HEK293T (cell line): ENCODE measurements at regions not wholly inside any gene's neighbourhood (a gene's known extent, or its start where the extent isn't known, plus 50 kb on each side); places are given as distances from the start of the nearest gene placed in this dataset.

Experiments used
- CTCF ChIA-PET: fragments of 350-600 bp; formaldehyde crosslinking; extraction: SDS; loops from one replicate; lab custom pipeline; 2021; ENCODE audit warnings: antibody characterized with exemption, inconsistent platforms; lab: Yijun Ruan, JAX
- POLR2A ChIA-PET: fragments of 350-600 bp; formaldehyde crosslinking; extraction: SDS; loops from one replicate; lab custom pipeline; 2020; ENCODE audit warnings: antibody characterized with exemption, inconsistent platforms; lab: Yijun Ruan, JAX
- DNase-seq: peaks from one replicate; pipeline ENCODE4 v3.0.0; 2012; ENCODE audit warnings: mixed read lengths; ENCODE audit errors: extremely low spot score
- ARNT ChIP-seq: fragments of 450-650 bp; IDR thresholded peaks from 2 replicates; pipeline ENCODE4 v1.6.1; 2017; ENCODE audit warnings: mild to moderate bottlenecking
- BHLHE40 ChIP-seq: fragments of 450-650 bp; IDR thresholded peaks from 2 replicates; pipeline ENCODE4 v1.6.1; 2016; ENCODE audit warnings: mild to moderate bottlenecking, moderate library complexity, borderline replicate concordance
- CTBP1 ChIP-seq: fragments of 450-650 bp; IDR thresholded peaks from 2 replicates; pipeline ENCODE4 v1.6.1; 2016; ENCODE audit warnings: borderline replicate concordance
- ELF4 ChIP-seq: fragments of 450-650 bp; IDR thresholded peaks from 2 replicates; pipeline ENCODE4 v1.6.1; 2017; ENCODE audit warnings: antibody characterized with exemption
- FOXA1 ChIP-seq: fragments of 450-650 bp; IDR thresholded peaks from 2 replicates; pipeline ENCODE4 v1.6.1; 2016; ENCODE audit warnings: mild to moderate bottlenecking
- FOXK2 ChIP-seq: fragments of 450-650 bp; IDR thresholded peaks from 2 replicates; pipeline ENCODE4 v1.6.1; 2016; ENCODE audit warnings: mild to moderate bottlenecking
- FOXM1 ChIP-seq: fragments of 450-650 bp; IDR thresholded peaks from 2 replicates; pipeline ENCODE4 v1.6.1; 2017; ENCODE audit warnings: mild to moderate bottlenecking, borderline replicate concordance
- HDGF ChIP-seq: fragments of 450-650 bp; IDR thresholded peaks from 2 replicates; pipeline ENCODE4 v1.6.1; 2017; ENCODE audit warnings: antibody characterized with exemption, borderline replicate concordance
- L3MBTL2 ChIP-seq: fragments of 450-650 bp; conservative IDR thresholded peaks from 2 replicates; pipeline ENCODE4 v1.6.1; 2016; ENCODE audit warnings: mild to moderate bottlenecking
- LEF1 ChIP-seq: fragments of 450-650 bp; IDR thresholded peaks from 2 replicates; pipeline ENCODE4 v1.6.1; 2017; ENCODE audit warnings: mild to moderate bottlenecking, borderline replicate concordance
- NFRKB ChIP-seq: fragments of 450-650 bp; IDR thresholded peaks from 2 replicates; pipeline ENCODE4 v1.6.1; 2016; ENCODE audit warnings: mild to moderate bottlenecking, moderate library complexity
- SP1 ChIP-seq: fragments of 450-650 bp; IDR thresholded peaks from 2 replicates; pipeline ENCODE4 v1.6.1; 2017
- SUZ12 ChIP-seq: fragments of 450-650 bp; IDR thresholded peaks from 2 replicates; pipeline ENCODE4 v1.6.1; 2016; ENCODE audit warnings: mild to moderate bottlenecking
- TARDBP ChIP-seq: fragments of 450-650 bp; IDR thresholded peaks from 2 replicates; pipeline ENCODE4 v1.6.1; 2016
- ZNF384 ChIP-seq: fragments of 450-650 bp; IDR thresholded peaks from 2 replicates; pipeline ENCODE4 v1.6.1; 2016
- TF ChIP-seq, protein P1 (sequence below): fragments of 450-650 bp; IDR thresholded peaks from 2 replicates; pipeline ENCODE4 v1.6.1; 2016

DNA sequence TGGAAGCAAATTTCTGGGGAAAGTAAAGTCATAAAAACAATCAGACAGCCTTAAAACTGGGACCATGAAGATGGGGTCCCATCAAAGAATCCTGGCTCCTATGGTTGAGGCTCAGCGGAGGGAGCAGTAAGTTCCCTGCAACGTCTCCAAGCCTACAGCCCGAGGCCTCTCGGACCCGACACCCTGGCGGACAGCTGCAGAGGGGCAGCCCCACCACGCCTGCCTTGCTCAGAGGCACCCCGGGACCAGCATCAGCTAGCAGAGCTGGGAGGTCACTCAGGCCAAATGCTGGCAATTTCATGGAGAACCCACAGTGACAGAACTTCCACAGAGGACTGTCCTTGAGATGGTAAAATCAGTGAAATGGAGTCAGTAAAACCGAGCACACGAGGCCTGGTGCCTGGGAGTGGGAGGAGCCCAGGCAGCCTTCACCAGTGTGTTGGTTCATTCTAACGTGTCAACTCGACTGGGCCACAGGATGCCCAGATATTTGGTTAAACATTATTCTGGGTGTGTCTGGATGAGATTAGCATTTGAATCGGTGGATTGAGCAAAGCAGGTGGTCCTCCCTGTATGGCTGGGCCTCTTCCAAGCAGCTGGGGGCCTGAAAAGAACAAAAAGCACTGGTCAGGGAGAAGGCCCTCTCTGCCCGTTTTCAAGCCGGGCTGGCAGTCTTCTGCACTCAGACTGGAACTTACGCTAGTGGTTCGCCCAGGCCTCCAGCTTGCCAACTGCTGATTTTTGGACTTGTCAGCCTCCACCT is 96.2 kb upstream of the INSIG1 start:
- CTCF ChIA-PET: no interaction called here
- no peak for DNase-seq
- POLR2A ChIA-PET: no interaction called here
- TF ChIP-seq FOXA1 (no peak), SUZ12 (no peak), ELF4 (no peak), HDGF (no peak), LEF1 (no peak), SP1 (no peak), ARNT (no peak), NFRKB (no peak), CTBP1 (no peak), BHLHE40 (no peak), ZNF384 (no peak), L3MBTL2 (no peak), FOXM1 (no peak), TARDBP (no peak)
- TF ChIP-seq, protein P1, sequence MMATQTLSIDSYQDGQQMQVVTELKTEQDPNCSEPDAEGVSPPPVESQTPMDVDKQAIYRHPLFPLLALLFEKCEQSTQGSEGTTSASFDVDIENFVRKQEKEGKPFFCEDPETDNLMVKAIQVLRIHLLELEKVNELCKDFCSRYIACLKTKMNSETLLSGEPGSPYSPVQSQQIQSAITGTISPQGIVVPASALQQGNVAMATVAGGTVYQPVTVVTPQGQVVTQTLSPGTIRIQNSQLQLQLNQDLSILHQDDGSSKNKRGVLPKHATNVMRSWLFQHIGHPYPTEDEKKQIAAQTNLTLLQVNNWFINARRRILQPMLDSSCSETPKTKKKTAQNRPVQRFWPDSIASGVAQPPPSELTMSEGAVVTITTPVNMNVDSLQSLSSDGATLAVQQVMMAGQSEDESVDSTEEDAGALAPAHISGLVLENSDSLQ: no peak

DNA sequence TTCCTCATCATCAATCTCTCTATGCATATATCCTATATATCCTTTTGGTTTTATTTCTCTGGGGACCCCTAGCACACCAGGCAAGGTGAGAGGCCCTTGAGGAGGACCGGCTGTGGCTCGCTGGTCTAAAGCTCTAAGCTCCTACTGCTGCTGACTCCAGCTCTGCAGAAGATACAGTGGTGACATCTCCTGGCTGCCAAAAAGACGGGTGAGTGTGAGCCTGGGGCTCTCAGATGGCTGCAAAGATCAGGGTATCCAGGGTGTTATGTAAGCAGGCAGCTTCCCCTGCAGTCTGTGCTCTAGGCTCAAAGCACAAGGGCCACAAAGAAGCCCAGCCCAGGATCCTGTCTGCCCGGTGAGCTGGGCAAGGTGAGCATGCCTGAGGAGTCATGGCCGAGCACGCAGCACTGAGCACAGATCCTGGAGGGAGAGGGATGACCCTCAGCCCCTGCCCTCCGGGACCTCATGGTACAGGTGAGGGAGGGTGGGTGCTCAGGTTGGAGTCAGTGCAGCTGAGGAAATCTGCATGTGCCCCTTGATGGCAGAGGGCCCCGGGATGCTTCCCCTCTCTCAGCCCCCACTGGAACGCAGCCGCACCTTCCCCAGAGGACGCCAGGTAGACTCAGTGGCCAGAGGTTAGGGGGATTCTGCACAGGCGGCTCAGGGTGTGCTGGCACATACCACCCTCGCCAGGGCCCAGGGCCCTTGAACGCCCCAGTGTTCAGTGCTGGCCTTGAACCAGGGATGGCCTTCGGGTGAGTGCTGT is 95.4 kb upstream of the INSIG1 start:
- TF ChIP-seq ZNF384: no peak
- TF ChIP-seq SUZ12: no peak
- POLR2A ChIA-PET: no interaction called here
- DNase-seq: no peak
- CTCF ChIA-PET: no interaction called here

DNA sequence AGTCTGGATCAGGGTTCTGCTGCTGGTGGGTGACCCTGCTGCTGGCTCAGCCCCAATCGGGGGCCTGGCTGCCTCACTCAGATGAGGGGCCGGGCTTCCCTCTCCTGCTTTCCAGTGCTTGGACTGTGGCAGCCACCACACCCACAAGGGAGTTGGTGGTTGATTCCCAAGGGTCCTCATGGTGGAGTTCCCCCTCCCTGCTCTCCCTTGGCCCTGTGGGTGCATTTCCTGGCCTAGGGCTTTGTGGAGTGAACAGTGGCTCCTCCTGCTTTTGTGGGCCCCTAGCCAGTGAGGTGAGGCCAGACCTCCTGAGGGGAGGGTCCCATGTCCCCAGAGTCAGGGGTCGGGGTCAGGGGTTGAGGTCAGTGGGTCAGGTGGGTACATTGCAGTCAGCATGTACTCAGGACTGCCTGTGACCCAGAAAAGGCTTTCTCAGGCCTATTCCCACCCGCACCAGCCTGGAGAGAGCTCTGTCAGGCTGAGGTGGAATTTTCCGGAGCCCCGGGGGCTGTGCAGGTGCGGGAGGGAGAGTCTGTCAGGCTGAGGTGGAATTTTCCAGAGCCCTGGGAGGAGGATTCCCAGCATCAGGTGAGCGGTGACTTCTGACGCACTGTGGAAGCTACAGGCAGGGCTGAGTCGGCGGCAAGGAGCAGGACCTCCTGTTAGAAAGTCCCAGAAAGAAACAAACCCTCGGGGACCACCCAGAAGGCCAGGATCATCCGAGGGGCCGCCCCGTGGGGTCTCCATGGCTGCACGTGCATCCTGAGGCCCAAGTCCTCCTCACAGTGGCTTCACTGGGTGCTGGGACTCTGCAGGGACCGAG is 94.4 kb upstream of the INSIG1 start:
- POLR2A ChIA-PET: interaction anchor here (0.9 kb wide), 1 partner anchor 94 kb away, joined by 3 read pairs; the partner anchor contains the start of gene INSIG1
- TF ChIP-seq ZNF384: no peak
- no peak for TF ChIP-seq SUZ12
- no peak for TF ChIP-seq CTBP1
- TF ChIP-seq ARNT: no peak
- TF ChIP-seq BHLHE40: no peak
- no peak for DNase-seq
- CTCF ChIA-PET: interaction anchor here (0.9 kb wide), 1 partner anchor 14 kb away, joined by 3 read pairs; no protein-coding TSS in a partner anchor

DNA sequence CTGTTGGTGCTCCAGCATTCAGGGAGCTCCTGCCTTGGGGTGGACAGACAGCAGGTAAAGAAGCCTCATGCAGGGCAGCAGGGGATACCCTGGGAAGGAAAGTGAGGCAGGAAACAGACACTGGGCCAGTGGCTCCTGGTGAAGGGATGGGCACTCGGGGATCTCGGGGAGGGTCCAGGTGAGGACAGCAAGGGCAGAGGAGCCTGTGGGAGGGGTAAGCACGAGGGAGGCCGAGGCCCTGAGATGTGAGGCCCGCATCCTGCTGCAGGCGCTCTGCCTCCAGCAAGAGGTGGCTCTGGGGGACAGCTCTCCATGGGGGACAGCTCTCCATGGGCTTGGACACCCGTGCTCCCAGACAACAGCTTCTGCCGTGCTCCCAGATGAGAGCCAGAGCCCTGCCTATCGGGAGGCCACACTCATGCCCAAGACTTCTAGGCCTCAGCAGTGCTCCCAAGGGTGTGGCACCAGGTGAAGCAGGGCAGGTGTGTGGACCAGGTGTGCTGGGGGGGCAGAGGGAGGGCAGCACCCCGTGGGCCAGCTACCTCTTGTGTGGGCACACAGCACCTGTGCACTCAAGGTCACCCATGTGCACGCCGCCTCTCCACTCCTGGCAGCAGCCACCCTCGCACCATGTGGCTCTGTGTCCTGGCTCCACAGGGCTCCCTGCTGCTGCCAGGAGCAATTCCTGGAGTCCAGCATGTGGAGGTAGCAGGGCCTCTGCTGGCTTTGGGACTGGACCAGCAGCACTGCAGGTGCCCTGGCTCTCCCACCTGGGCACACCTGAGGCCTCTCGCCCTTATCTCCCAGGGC is 93.6 kb upstream of the INSIG1 start:
- ChIA-PET CTCF (interaction anchor here (0.8 to 1.3 kb wide), 3 partner anchors 13 to 93 kb away, joined by 3 read pairs; partner anchors contain the start of gene INSIG1), POLR2A (interaction anchor here (0.9 to 2.7 kb wide), 7 partner anchors 12 to 440 kb away, joined by 3 to 33 read pairs (median 5); partner anchors contain the start of genes INSIG1 and RBM33)
- no peak for DNase-seq
- TF ChIP-seq TARDBP: no peak
- TF ChIP-seq, protein P1: no peak
- TF ChIP-seq ELF4: no peak
- TF ChIP-seq CTBP1: no peak
- TF ChIP-seq FOXK2: no peak
- no peak for TF ChIP-seq SP1
- TF ChIP-seq L3MBTL2: no peak
- no peak for TF ChIP-seq ZNF384
- TF ChIP-seq BHLHE40: no peak

DNA sequence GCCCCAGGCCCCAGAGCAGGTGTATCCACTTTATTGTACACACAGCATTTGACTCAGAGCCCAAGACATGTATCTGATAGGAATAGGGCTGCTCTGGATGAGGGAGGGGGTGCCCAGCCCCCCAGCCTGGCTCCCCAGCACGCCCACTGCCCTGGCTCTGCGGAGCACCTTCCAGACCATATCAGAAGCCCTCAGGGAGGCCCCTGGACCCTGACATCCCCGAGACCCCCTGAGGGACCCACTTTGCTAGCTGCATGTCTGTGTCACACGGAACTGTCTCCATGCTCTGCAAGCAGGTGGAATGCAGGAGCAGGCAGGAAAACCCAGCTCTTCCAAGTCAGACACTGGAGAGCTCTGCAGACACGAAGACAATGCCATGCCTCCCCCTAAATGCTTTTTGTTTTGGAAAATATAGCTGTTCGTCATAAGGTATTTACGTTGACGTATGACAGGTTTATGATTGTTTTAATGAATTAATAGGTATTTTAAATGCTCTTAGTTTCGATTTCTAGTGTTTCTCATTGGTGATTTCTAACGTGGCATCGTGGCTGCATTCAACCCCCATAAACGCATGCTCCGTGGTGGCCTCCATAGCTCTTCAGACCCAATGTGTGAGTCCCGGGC is 92.8 kb upstream of the INSIG1 start:
- ChIA-PET CTCF (interaction anchor here (0.8 to 1.3 kb wide), 4 partner anchors 14 to 277 kb away, joined by 3 to 4 read pairs (median 3); partner anchors contain the start of gene INSIG1), POLR2A (interaction anchor here (0.7 to 2.7 kb wide), 15 partner anchors 11 to 440 kb away, joined by 3 to 33 read pairs (median 4); partner anchors contain the start of genes INSIG1 and RBM33)
- no peak for TF ChIP-seq CTBP1
- no peak for TF ChIP-seq FOXK2
- no peak for TF ChIP-seq BHLHE40
- no peak for TF ChIP-seq HDGF
- no peak for TF ChIP-seq ARNT
- peak; percentile 99 for TF ChIP-seq L3MBTL2
- no peak for TF ChIP-seq NFRKB
- TF ChIP-seq, protein P1: peak; percentile 41
- DNase-seq: no peak
